ENCODE measurements at regions not wholly inside any gene's neighbourhood (a gene's known extent, or its start where the extent isn't known, plus 50 kb on each side); places are given as distances from the start of the nearest gene placed in this dataset.
A peak's percentile ranks its signal among the peaks of the same experiment; 100 is the strongest.

DNA sequence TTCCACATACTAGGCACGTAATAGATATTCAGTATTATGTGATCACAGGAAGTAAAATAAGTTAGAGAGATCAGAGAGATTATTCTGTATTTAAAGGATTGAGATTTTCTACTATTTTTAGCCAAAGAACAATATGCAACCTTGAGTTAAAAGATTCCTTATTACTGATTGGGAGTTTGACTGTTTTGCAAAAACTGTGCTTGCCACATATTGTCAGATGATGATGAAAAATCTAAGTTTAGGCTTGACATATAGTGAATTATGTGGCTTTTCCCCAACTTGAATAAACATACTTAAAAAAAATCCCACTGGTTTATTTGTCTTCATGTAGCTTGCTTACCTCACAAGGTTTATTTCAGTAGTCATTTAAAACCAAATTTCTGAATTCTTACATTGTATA, 194.4 kb downstream of the KCNRG start:
- no peak for TF ChIP-seq CTCF (IDR thresholded peaks at IDR 0.05)
- no peak overlapping the region for H3K4me3 Mint-ChIP-seq
- H3K9me3 Mint-ChIP-seq = peaks cover 40% of the 10 kb centered on the region
- H3K36me3 Mint-ChIP-seq (ENCODE audit: low read depth) = peaks cover 37% of the 10 kb centered on the region
- peaks cover 4% of the 10 kb centered on the region for H3K27me3 Mint-ChIP-seq (ENCODE audit: low read depth, poor library complexity)
- DNase-seq = no peak
- peak overlapping the region; percentile 40 for H3K27ac Mint-ChIP-seq
- peaks cover 18% of the 10 kb centered on the region for H3K4me1 Mint-ChIP-seq

GRCh38 chr13:50213526-50213925, 198.3 kb downstream of the KCNRG start:
- Mint-ChIP-seq H3K4me1 (peaks cover 13% of the 10 kb centered on the region), H3K27ac (no peak overlapping the region), H3K27me3 (ENCODE audit: low read depth, poor library complexity) (peaks cover 4% of the 10 kb centered on the region), H3K9me3 (peaks cover 77% of the 10 kb centered on the region), H3K4me3 (no peak overlapping the region), H3K36me3 (ENCODE audit: low read depth) (peaks cover 71% of the 10 kb centered on the region)
- DNase-seq = no peak
- no peak for TF ChIP-seq CTCF (IDR thresholded peaks at IDR 0.05)

DNA sequence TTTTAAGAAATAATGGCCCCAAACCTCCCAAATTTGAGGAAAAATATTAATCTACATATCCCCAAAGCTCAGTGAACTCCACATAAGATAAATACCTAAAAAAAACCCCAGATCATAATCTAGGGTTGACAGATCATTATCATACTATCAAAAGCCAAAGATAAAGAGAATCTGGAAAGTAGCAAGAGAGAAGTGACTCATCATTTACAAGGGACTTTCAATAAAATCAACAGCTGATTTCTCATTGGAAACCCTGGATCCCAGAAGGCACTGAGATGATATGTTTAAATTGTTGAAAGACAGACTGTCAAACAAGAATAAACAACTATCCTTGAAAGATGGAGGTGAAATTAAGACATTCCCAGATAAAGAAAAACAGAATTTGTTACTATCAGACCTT, 199.3 kb downstream of the KCNRG start:
- Mint-ChIP-seq H3K27ac (no peak overlapping the region), H3K4me3 (no peak overlapping the region), H3K4me1 (peaks cover 3% of the 10 kb centered on the region), H3K9me3 (peaks cover 80% of the 10 kb centered on the region), H3K36me3 (ENCODE audit: low read depth) (peaks cover 75% of the 10 kb centered on the region), H3K27me3 (ENCODE audit: low read depth, poor library complexity) (no peaks in the 10 kb centered on the region)
- no peak for DNase-seq
- no peak for TF ChIP-seq CTCF (IDR thresholded peaks at IDR 0.05)

- Mint-ChIP-seq H3K9me3 (peaks cover 80% of the 10 kb centered on the region), H3K4me1 (no peaks in the 10 kb centered on the region), H3K27me3 (ENCODE audit: low read depth, poor library complexity) (no peaks in the 10 kb centered on the region), H3K4me3 (no peak overlapping the region), H3K27ac (no peak overlapping the region), H3K36me3 (ENCODE audit: low read depth) (peaks cover 74% of the 10 kb centered on the region)
- TF ChIP-seq CTCF (IDR thresholded peaks at IDR 0.05) = no peak
- no peak for DNase-seq
Measured at GRCh38 chr13:50215399-50215798, 200.2 kb downstream of the KCNRG start.

DNA sequence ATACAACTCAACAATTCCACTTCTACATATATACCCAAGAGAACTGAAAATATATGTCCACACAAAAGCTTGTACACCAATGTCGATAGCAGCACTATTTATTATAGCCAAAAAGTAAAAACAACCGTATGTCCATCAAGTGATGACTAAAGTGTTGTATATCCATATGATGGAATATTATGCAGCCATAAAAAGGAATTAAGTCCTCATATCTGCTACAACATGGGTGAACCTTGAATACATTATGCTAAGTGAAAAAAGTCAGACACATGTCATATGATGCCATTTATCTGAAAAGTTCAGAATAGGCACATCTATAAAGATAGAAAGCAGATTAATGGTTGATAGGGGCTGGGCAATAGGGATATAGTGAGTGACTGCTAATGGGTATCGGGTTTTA, 204.5 kb downstream of the KCNRG start:
- H3K9me3 Mint-ChIP-seq = peaks cover 40% of the 10 kb centered on the region
- H3K4me1 Mint-ChIP-seq = peaks cover 23% of the 10 kb centered on the region
- no peak overlapping the region for H3K27ac Mint-ChIP-seq
- H3K27me3 Mint-ChIP-seq (ENCODE audit: low read depth, poor library complexity) = no peaks in the 10 kb centered on the region
- H3K4me3 Mint-ChIP-seq = no peak overlapping the region
- TF ChIP-seq CTCF (IDR thresholded peaks at IDR 0.05) = no peak
- peaks cover 37% of the 10 kb centered on the region for H3K36me3 Mint-ChIP-seq (ENCODE audit: low read depth)
- no peak for DNase-seq

- no peak for DNase-seq
- peaks cover 29% of the 10 kb centered on the region for H3K9me3 Mint-ChIP-seq
- H3K36me3 Mint-ChIP-seq (ENCODE audit: low read depth) = peaks cover 25% of the 10 kb centered on the region
- no peak for TF ChIP-seq CTCF (IDR thresholded peaks at IDR 0.05)
- no peak overlapping the region for H3K4me3 Mint-ChIP-seq
- H3K4me1 Mint-ChIP-seq = peaks cover 23% of the 10 kb centered on the region
- H3K27me3 Mint-ChIP-seq (ENCODE audit: low read depth, poor library complexity) = no peaks in the 10 kb centered on the region
- no peak overlapping the region for H3K27ac Mint-ChIP-seq
Measured at GRCh38 chr13:50220938-50221337, 205.7 kb downstream of the KCNRG start.

Measured in nephron progenitor cell (in vitro differentiated cells).